ENCODE measurements at regions not wholly inside any gene's neighbourhood (a gene's known extent, or its start where the extent isn't known, plus 50 kb on each side); places are given as distances from the start of the nearest gene placed in this dataset.

GRCh38 chr2:193943406-193943960 is 1713.5 kb upstream of the SLC39A10 start:
- no peaks in the 10 kb centered on the region for H3K36me3 ChIP-seq (ENCODE audit: control insufficient read depth, insufficient read depth, low read length)
- no peaks in the 10 kb centered on the region for H3K27me3 ChIP-seq (ENCODE audit: control insufficient read depth, insufficient read depth, low read length)
- no peaks in the 10 kb centered on the region for H3K9me3 ChIP-seq (ENCODE audit: control insufficient read depth, insufficient read depth, low read depth, low read length)
- H3K9ac ChIP-seq (ENCODE audit: low read length), result no peak overlapping the region
- no peak overlapping the region for H3K4me3 ChIP-seq (ENCODE audit: low read depth, low read length)
- H3K4me1 ChIP-seq (ENCODE audit: control insufficient read depth, insufficient read depth, low read length), result no peaks in the 10 kb centered on the region
- H3K27ac ChIP-seq (ENCODE audit: low read depth, low read length), result no peak overlapping the region

- Histone ChIP-seq H3K4me3 (ENCODE audit: low read depth, low read length) (no peak overlapping the region), H3K36me3 (ENCODE audit: control insufficient read depth, insufficient read depth, low read length) (no peaks in the 10 kb centered on the region), H3K4me1 (ENCODE audit: control insufficient read depth, insufficient read depth, low read length) (no peaks in the 10 kb centered on the region), H3K27ac (ENCODE audit: low read depth, low read length) (no peak overlapping the region), H3K9ac (ENCODE audit: low read length) (no peak overlapping the region), H3K9me3 (ENCODE audit: control insufficient read depth, insufficient read depth, low read depth, low read length) (no peaks in the 10 kb centered on the region), H3K27me3 (ENCODE audit: control insufficient read depth, insufficient read depth, low read length) (no peaks in the 10 kb centered on the region)
These were observed 1721.9 kb upstream of the SLC39A10 start for GRCh38 chr2:193935114-193935513.

- Histone ChIP-seq H3K36me3 (ENCODE audit: control insufficient read depth, insufficient read depth, low read length) (no peaks in the 10 kb centered on the region), H3K27me3 (ENCODE audit: control insufficient read depth, insufficient read depth, low read length) (no peaks in the 10 kb centered on the region), H3K9ac (ENCODE audit: low read length) (no peak overlapping the region), H3K4me1 (ENCODE audit: control insufficient read depth, insufficient read depth, low read length) (no peaks in the 10 kb centered on the region), H3K9me3 (ENCODE audit: control insufficient read depth, insufficient read depth, low read depth, low read length) (no peaks in the 10 kb centered on the region), H3K27ac (ENCODE audit: low read depth, low read length) (no peak overlapping the region), H3K4me3 (ENCODE audit: low read depth, low read length) (no peak overlapping the region)
These were observed 1727.9 kb upstream of the SLC39A10 start for GRCh38 chr2:193929131-193929530.

- no peak overlapping the region for H3K27ac ChIP-seq (ENCODE audit: low read depth, low read length)
- no peaks in the 10 kb centered on the region for H3K9me3 ChIP-seq (ENCODE audit: control insufficient read depth, insufficient read depth, low read depth, low read length)
- H3K9ac ChIP-seq (ENCODE audit: low read length), result no peak overlapping the region
- H3K27me3 ChIP-seq (ENCODE audit: control insufficient read depth, insufficient read depth, low read length), result no peaks in the 10 kb centered on the region
- H3K36me3 ChIP-seq (ENCODE audit: control insufficient read depth, insufficient read depth, low read length), result no peaks in the 10 kb centered on the region
- H3K4me3 ChIP-seq (ENCODE audit: low read depth, low read length), result no peak overlapping the region
- H3K4me1 ChIP-seq (ENCODE audit: control insufficient read depth, insufficient read depth, low read length), result no peaks in the 10 kb centered on the region
These were observed 1712.8 kb upstream of the TMEFF2 start for GRCh38 chr2:193907561-193907960.

- H3K27me3 ChIP-seq (ENCODE audit: control insufficient read depth, insufficient read depth, low read length), result no peaks in the 10 kb centered on the region
- no peaks in the 10 kb centered on the region for H3K9me3 ChIP-seq (ENCODE audit: control insufficient read depth, insufficient read depth, low read depth, low read length)
- no peaks in the 10 kb centered on the region for H3K36me3 ChIP-seq (ENCODE audit: control insufficient read depth, insufficient read depth, low read length)
- no peak overlapping the region for H3K27ac ChIP-seq (ENCODE audit: low read depth, low read length)
- H3K9ac ChIP-seq (ENCODE audit: low read length), result no peak overlapping the region
- H3K4me3 ChIP-seq (ENCODE audit: low read depth, low read length), result no peak overlapping the region
- no peaks in the 10 kb centered on the region for H3K4me1 ChIP-seq (ENCODE audit: control insufficient read depth, insufficient read depth, low read length)
These were observed 1705.6 kb upstream of the TMEFF2 start for GRCh38 chr2:193900292-193900691.

- H3K36me3 ChIP-seq (ENCODE audit: control insufficient read depth, insufficient read depth, low read length), result no peaks in the 10 kb centered on the region
- H3K4me3 ChIP-seq (ENCODE audit: low read depth, low read length), result no peak overlapping the region
- no peaks in the 10 kb centered on the region for H3K9me3 ChIP-seq (ENCODE audit: control insufficient read depth, insufficient read depth, low read depth, low read length)
- no peaks in the 10 kb centered on the region for H3K4me1 ChIP-seq (ENCODE audit: control insufficient read depth, insufficient read depth, low read length)
- H3K27me3 ChIP-seq (ENCODE audit: control insufficient read depth, insufficient read depth, low read length), result no peaks in the 10 kb centered on the region
- no peak overlapping the region for H3K27ac ChIP-seq (ENCODE audit: low read depth, low read length)
- H3K9ac ChIP-seq (ENCODE audit: low read length), result no peak overlapping the region
These were observed 1700.5 kb upstream of the TMEFF2 start for GRCh38 chr2:193895226-193895625.

- Histone ChIP-seq H3K4me1 (ENCODE audit: control insufficient read depth, insufficient read depth, low read length) (no peaks in the 10 kb centered on the region), H3K27me3 (ENCODE audit: control insufficient read depth, insufficient read depth, low read length) (no peaks in the 10 kb centered on the region), H3K36me3 (ENCODE audit: control insufficient read depth, insufficient read depth, low read length) (no peaks in the 10 kb centered on the region), H3K4me3 (ENCODE audit: low read depth, low read length) (no peak overlapping the region), H3K9me3 (ENCODE audit: control insufficient read depth, insufficient read depth, low read depth, low read length) (no peaks in the 10 kb centered on the region), H3K9ac (ENCODE audit: low read length) (no peak overlapping the region), H3K27ac (ENCODE audit: low read depth, low read length) (no peak overlapping the region)
These were observed 1699.3 kb upstream of the TMEFF2 start for GRCh38 chr2:193894081-193894480.

GRCh38 chr2:193891023-193891422 is 1696.3 kb upstream of the TMEFF2 start:
- no peak overlapping the region for H3K9ac ChIP-seq (ENCODE audit: low read length)
- H3K9me3 ChIP-seq (ENCODE audit: control insufficient read depth, insufficient read depth, low read depth, low read length), result no peaks in the 10 kb centered on the region
- H3K36me3 ChIP-seq (ENCODE audit: control insufficient read depth, insufficient read depth, low read length), result no peaks in the 10 kb centered on the region
- H3K4me1 ChIP-seq (ENCODE audit: control insufficient read depth, insufficient read depth, low read length), result no peaks in the 10 kb centered on the region
- H3K27me3 ChIP-seq (ENCODE audit: control insufficient read depth, insufficient read depth, low read length), result no peaks in the 10 kb centered on the region
- H3K4me3 ChIP-seq (ENCODE audit: low read depth, low read length), result no peak overlapping the region
- H3K27ac ChIP-seq (ENCODE audit: low read depth, low read length), result no peak overlapping the region

GRCh38 chr2:193885419-193885818 is 1690.7 kb upstream of the TMEFF2 start:
- H3K36me3 ChIP-seq (ENCODE audit: control insufficient read depth, insufficient read depth, low read length), result no peaks in the 10 kb centered on the region
- H3K9me3 ChIP-seq (ENCODE audit: control insufficient read depth, insufficient read depth, low read depth, low read length), result no peaks in the 10 kb centered on the region
- H3K4me1 ChIP-seq (ENCODE audit: control insufficient read depth, insufficient read depth, low read length), result no peaks in the 10 kb centered on the region
- no peak overlapping the region for H3K4me3 ChIP-seq (ENCODE audit: low read depth, low read length)
- H3K9ac ChIP-seq (ENCODE audit: low read length), result no peak overlapping the region
- H3K27ac ChIP-seq (ENCODE audit: low read depth, low read length), result no peak overlapping the region
- no peaks in the 10 kb centered on the region for H3K27me3 ChIP-seq (ENCODE audit: control insufficient read depth, insufficient read depth, low read length)

- Histone ChIP-seq H3K27ac (ENCODE audit: low read depth, low read length) (no peak overlapping the region), H3K36me3 (ENCODE audit: control insufficient read depth, insufficient read depth, low read length) (no peaks in the 10 kb centered on the region), H3K9me3 (ENCODE audit: control insufficient read depth, insufficient read depth, low read depth, low read length) (no peaks in the 10 kb centered on the region), H3K4me1 (ENCODE audit: control insufficient read depth, insufficient read depth, low read length) (no peaks in the 10 kb centered on the region), H3K4me3 (ENCODE audit: low read depth, low read length) (no peak overlapping the region), H3K27me3 (ENCODE audit: control insufficient read depth, insufficient read depth, low read length) (no peaks in the 10 kb centered on the region), H3K9ac (ENCODE audit: low read length) (no peak overlapping the region)
These were observed 1689.1 kb upstream of the TMEFF2 start for GRCh38 chr2:193883820-193884219.

- Histone ChIP-seq H3K27me3 (ENCODE audit: control insufficient read depth, insufficient read depth, low read length) (no peaks in the 10 kb centered on the region), H3K9me3 (ENCODE audit: control insufficient read depth, insufficient read depth, low read depth, low read length) (no peaks in the 10 kb centered on the region), H3K9ac (ENCODE audit: low read length) (no peak overlapping the region), H3K27ac (ENCODE audit: low read depth, low read length) (no peak overlapping the region), H3K4me1 (ENCODE audit: control insufficient read depth, insufficient read depth, low read length) (no peaks in the 10 kb centered on the region), H3K36me3 (ENCODE audit: control insufficient read depth, insufficient read depth, low read length) (no peaks in the 10 kb centered on the region), H3K4me3 (ENCODE audit: low read depth, low read length) (no peak overlapping the region)
These were observed 1682.2 kb upstream of the TMEFF2 start for GRCh38 chr2:193876980-193877379.

- no peaks in the 10 kb centered on the region for H3K4me1 ChIP-seq (ENCODE audit: control insufficient read depth, insufficient read depth, low read length)
- H3K4me3 ChIP-seq (ENCODE audit: low read depth, low read length), result no peak overlapping the region
- no peaks in the 10 kb centered on the region for H3K36me3 ChIP-seq (ENCODE audit: control insufficient read depth, insufficient read depth, low read length)
- no peak overlapping the region for H3K27ac ChIP-seq (ENCODE audit: low read depth, low read length)
- no peaks in the 10 kb centered on the region for H3K9me3 ChIP-seq (ENCODE audit: control insufficient read depth, insufficient read depth, low read depth, low read length)
- no peak overlapping the region for H3K9ac ChIP-seq (ENCODE audit: low read length)
- H3K27me3 ChIP-seq (ENCODE audit: control insufficient read depth, insufficient read depth, low read length), result no peaks in the 10 kb centered on the region
These were observed 1674.8 kb upstream of the TMEFF2 start for GRCh38 chr2:193869564-193869963.
